ENCODE measurements at regions not wholly inside any gene's neighbourhood (a gene's known extent, or its start where the extent isn't known, plus 50 kb on each side); places are given as distances from the start of the nearest gene placed in this dataset.

DNA sequence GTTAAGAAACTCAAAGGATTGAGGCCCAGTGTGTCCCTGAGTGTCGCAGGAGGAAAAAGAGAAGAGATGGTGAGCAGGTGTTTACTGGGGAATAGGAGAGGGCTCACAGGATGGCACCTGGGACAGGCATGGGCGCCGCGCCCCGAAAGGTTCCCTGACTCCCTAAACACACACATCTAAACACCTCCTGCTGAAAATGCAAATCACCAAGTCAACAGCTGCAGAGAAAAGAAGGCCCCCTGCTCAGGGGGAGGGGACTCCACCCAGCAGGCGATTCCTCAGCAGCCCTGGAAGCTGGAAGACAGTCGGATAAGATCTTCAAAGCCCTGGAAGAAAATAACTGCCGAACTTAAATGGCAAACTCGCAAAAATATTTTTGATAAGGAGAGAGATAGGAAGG is 377.2 kb downstream of the BRD1 start:
- no peak overlapping the region for H3K27ac Mint-ChIP-seq

DNA sequence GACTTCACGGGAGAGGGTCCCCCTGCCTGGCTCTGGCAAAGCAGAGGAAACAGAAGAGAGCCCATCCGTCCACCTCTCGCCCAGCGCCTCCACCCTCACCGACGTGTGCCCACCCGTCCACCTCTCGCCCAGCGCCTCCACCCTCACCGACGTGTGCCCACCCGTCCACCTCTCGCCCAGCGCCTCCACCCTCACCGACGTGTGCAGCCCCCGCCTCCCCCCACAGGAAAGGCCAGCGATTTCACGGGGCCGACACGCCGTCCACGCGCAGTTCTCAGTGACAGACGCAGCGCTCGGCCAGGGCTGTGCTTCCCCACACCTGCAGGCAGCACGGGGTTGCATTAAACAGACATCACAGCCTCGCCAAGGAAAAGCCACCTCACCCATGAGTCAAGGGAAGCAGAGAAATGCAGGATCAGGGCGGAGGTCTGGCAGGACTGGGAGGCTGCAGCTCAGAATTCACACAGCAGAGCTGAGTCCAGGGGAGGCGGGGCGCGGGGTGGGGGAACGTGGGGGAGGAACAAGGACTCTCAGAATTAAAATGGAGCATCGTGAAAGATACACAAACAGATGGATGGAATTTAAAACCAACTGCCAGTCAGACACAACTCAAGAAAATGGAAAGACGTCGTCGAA is 377.7 kb downstream of the BRD1 start:
- H3K4me1 Mint-ChIP-seq, result no peaks in the 10 kb centered on the region
- H3K27ac Mint-ChIP-seq, result no peak overlapping the region
- Histone ChIP-seq H2AFZ (ENCODE audit: insufficient read depth, low read depth, low read length, poor library complexity, severe bottlenecking) (no peak overlapping the region), H4K20me1 (ENCODE audit: control insufficient read depth, insufficient read depth, low read length, poor library complexity, severe bottlenecking) (no peaks in the 10 kb centered on the region), H3K79me2 (ENCODE audit: control insufficient read depth, insufficient read depth, low read length) (no peaks in the 10 kb centered on the region), H3K27me3 (replicated peaks in 1 of 4; ENCODE audit: control extremely low read depth in 1 of 4, control insufficient read depth in 3 of 4, insufficient read depth in 4 of 4, low read length in 3 of 4) (peaks cover 0 to 7% (median 0%) of the 10 kb centered on the region in 4 experiments), H3K4me2 (replicated peaks; ENCODE audit: low read depth, low read length, poor library complexity, severe bottlenecking) (no peak overlapping the region), H3K4me1 (ENCODE audit: control insufficient read depth in 2 of 2, insufficient read depth in 2 of 2, low read length in 2 of 2) (no peaks in the 10 kb centered on the region), H3K4me3 (ENCODE audit: control extremely low read depth in 1 of 5, extremely low read depth in 1 of 5, insufficient read depth in 1 of 5, low read depth in 2 of 5, low read length in 4 of 5) (no peak overlapping the region), H3K9me3 (ENCODE audit: control extremely low read depth in 1 of 3, control insufficient read depth in 2 of 3, insufficient read depth in 1 of 3, low read length in 2 of 3) (peaks cover 0 to 12% (median 0%) of the 10 kb centered on the region in 3 donors), H3K9ac (ENCODE audit: low read length) (no peak overlapping the region), H3K27ac (ENCODE audit: low read length in 2 of 2) (no peak overlapping the region), H3K36me3 (replicated peaks in 1 of 2; ENCODE audit: control extremely low read depth in 1 of 2, control insufficient read depth in 1 of 2, extremely low read depth in 1 of 2, insufficient read depth in 2 of 2, low read length in 1 of 2) (no peaks in the 10 kb centered on the region)
- H3K4me3 Mint-ChIP-seq, result no peak overlapping the region
- 38% methylated on average over 29 of the region's 38 CpGs for WGBS (ENCODE audit: insufficient coverage)
- TF ChIP-seq CTCF (IDR thresholded peaks at IDR 0.05), result no peak
- no peak for TF ChIP-seq EZH2 (IDR thresholded peaks at IDR 0.05; ENCODE audit: borderline replicate concordance, insufficient read depth, low read depth, low read length, poor library complexity, severe bottlenecking)
- ChIA-PET CTCF (no interaction called here), POLR2A (no interaction called here)
- intact Hi-C loops (cut with micrococcal nuclease), result no loop called here
- no peak for DNase-seq
- ATAC-seq (ENCODE audit: low read depth), result no peak
- H3K9me3 Mint-ChIP-seq (ENCODE audit: insufficient read depth), result no peaks in the 10 kb centered on the region
- peaks cover 35% of the 10 kb centered on the region for H3K27me3 Mint-ChIP-seq

More for the DNA sequence above, 377.2 kb downstream of the BRD1 start:
- CTCF ChIA-PET, result no interaction called here
- Histone ChIP-seq H3K27ac (ENCODE audit: low read length in 2 of 2) (no peak overlapping the region), H3K9ac (ENCODE audit: low read length) (no peak overlapping the region), H3K4me3 (ENCODE audit: control extremely low read depth in 1 of 5, extremely low read depth in 1 of 5, insufficient read depth in 1 of 5, low read depth in 2 of 5, low read length in 4 of 5) (no peak overlapping the region), H3K4me2 (replicated peaks; ENCODE audit: low read depth, low read length, poor library complexity, severe bottlenecking) (no peak overlapping the region), H3K36me3 (replicated peaks in 1 of 2; ENCODE audit: control extremely low read depth in 1 of 2, control insufficient read depth in 1 of 2, extremely low read depth in 1 of 2, insufficient read depth in 2 of 2, low read length in 1 of 2) (no peaks in the 10 kb centered on the region), H4K20me1 (ENCODE audit: control insufficient read depth, insufficient read depth, low read length, poor library complexity, severe bottlenecking) (no peaks in the 10 kb centered on the region), H3K27me3 (replicated peaks in 1 of 4; ENCODE audit: control extremely low read depth in 1 of 4, control insufficient read depth in 3 of 4, insufficient read depth in 4 of 4, low read length in 3 of 4) (peaks cover 0 to 7% (median 0%) of the 10 kb centered on the region in 4 experiments), H3K9me3 (ENCODE audit: control extremely low read depth in 1 of 3, control insufficient read depth in 2 of 3, insufficient read depth in 1 of 3, low read length in 2 of 3) (peaks cover 0 to 12% (median 0%) of the 10 kb centered on the region in 3 donors), H3K4me1 (ENCODE audit: control insufficient read depth in 2 of 2, insufficient read depth in 2 of 2, low read length in 2 of 2) (no peaks in the 10 kb centered on the region), H2AFZ (ENCODE audit: insufficient read depth, low read depth, low read length, poor library complexity, severe bottlenecking) (no peak overlapping the region), H3K79me2 (ENCODE audit: control insufficient read depth, insufficient read depth, low read length) (no peaks in the 10 kb centered on the region)
- Mint-ChIP-seq H3K4me1 (no peaks in the 10 kb centered on the region), H3K27me3 (peaks cover 41% of the 10 kb centered on the region), H3K4me3 (no peak overlapping the region), H3K9me3 (ENCODE audit: insufficient read depth) (no peaks in the 10 kb centered on the region)
- ATAC-seq (ENCODE audit: low read depth) (no peak), DNase-seq (no peak)
- 13% methylated on average over 5 of the region's 9 CpGs for WGBS (ENCODE audit: insufficient coverage)
- intact Hi-C loops (cut with micrococcal nuclease), result no loop called here
- no peak for TF ChIP-seq CTCF (IDR thresholded peaks at IDR 0.05)
- TF ChIP-seq EZH2 (IDR thresholded peaks at IDR 0.05; ENCODE audit: borderline replicate concordance, insufficient read depth, low read depth, low read length, poor library complexity, severe bottlenecking), result no peak
- POLR2A ChIA-PET, result no interaction called here
